H9 (cell line): ENCODE measurements at regions not wholly inside any gene's neighbourhood (a gene's known extent, or its start where the extent isn't known, plus 50 kb on each side); places are given as distances from the start of the nearest gene placed in this dataset.
"Not testable (repeated sequence)": the region's sequence is repeated elsewhere in the genome, so short reads cannot be mapped to it uniquely, and the experiment has no call there.

Source experiments
- DNase-seq: peaks from one replicate; pipeline ENCODE4 v3.0.0-alpha.2; 2017
- H2AFZ ChIP-seq: one replicate; pipeline ENCODE4 v1.6.1; 2013; ENCODE audit warnings: mild to moderate bottlenecking, low read length, control low read depth, moderate library complexity
- H2AK5ac ChIP-seq: 2 replicates; pipeline ENCODE4 v1.6.1; 2013; ENCODE audit warnings: low read length, control low read depth, mixed read lengths; ENCODE audit not compliant: insufficient read length
- H2BK120ac ChIP-seq: one replicate; pipeline ENCODE4 v1.6.1; 2013; ENCODE audit warnings: low read depth, mild to moderate bottlenecking, low read length, control low read depth, inconsistent platforms; ENCODE audit not compliant: poor library complexity, severe bottlenecking
- H2BK12ac ChIP-seq: 2 replicates; pipeline ENCODE4 v1.6.1; 2013; ENCODE audit warnings: low read length, control low read depth, mixed read lengths, low read depth; ENCODE audit not compliant: insufficient read length
- H2BK15ac ChIP-seq: 2 replicates; pipeline ENCODE4 v1.6.1; 2013; ENCODE audit warnings: low read depth, low read length, control low read depth
- H2BK20ac ChIP-seq: one replicate; pipeline ENCODE4 v1.6.1; 2013; ENCODE audit warnings: low read depth, mild to moderate bottlenecking, low read length, control low read depth, inconsistent platforms; ENCODE audit not compliant: poor library complexity, severe bottlenecking
- H2BK5ac ChIP-seq: 2 replicates; pipeline ENCODE4 v1.6.1; 2013; ENCODE audit warnings: low read length, control low read depth, mixed read lengths; ENCODE audit not compliant: insufficient read length
- H3K14ac ChIP-seq: 2 replicates; pipeline ENCODE4 v1.6.1; 2013; ENCODE audit warnings: low read length, control low read depth; ENCODE audit not compliant: insufficient read depth
- H3K18ac ChIP-seq: 2 replicates; pipeline ENCODE4 v1.6.1; 2013; ENCODE audit warnings: low read depth, mild to moderate bottlenecking, mixed read lengths, low read length, control low read depth; ENCODE audit not compliant: insufficient read length
- H3K23ac ChIP-seq: 2 replicates; pipeline ENCODE4 v1.6.1; 2013; ENCODE audit warnings: low read length, control low read depth, mixed read lengths, low read depth; ENCODE audit not compliant: insufficient read length
- H3K23me2 ChIP-seq: 2 replicates; pipeline ENCODE4 v1.6.1; 2013; ENCODE audit warnings: low read depth, mild to moderate bottlenecking, mixed read lengths, low read length, control low read depth; ENCODE audit not compliant: insufficient read length, poor library complexity, severe bottlenecking
- H3K27ac ChIP-seq: 2 replicates; pipeline ENCODE4 v1.5.1; 2013; ENCODE audit warnings: low read length, control low read depth, mixed read lengths, low read depth; ENCODE audit not compliant: insufficient read length
- H3K27me3 ChIP-seq: 2 replicates; pipeline ENCODE4 v1.6.1; 2013; ENCODE audit warnings: low read length, control low read depth, inconsistent platforms; ENCODE audit not compliant: insufficient read depth
- H3K4ac ChIP-seq: 2 replicates; pipeline ENCODE4 v1.6.1; 2013; ENCODE audit warnings: low read depth, mild to moderate bottlenecking, control low read depth, inconsistent platforms, low read length, moderate library complexity
- H3K4me1 ChIP-seq: 2 replicates; pipeline ENCODE4 v1.6.1; 2013; ENCODE audit warnings: low read length, control low read depth, inconsistent platforms; ENCODE audit not compliant: insufficient read depth
- H3K4me2 ChIP-seq: 2 replicates; pipeline ENCODE4 v1.6.1; 2013; ENCODE audit warnings: low read length, control low read depth, mixed read lengths; ENCODE audit not compliant: insufficient read length, insufficient read depth
- H3K56ac ChIP-seq: 2 replicates; pipeline ENCODE4 v1.6.1; 2013; ENCODE audit warnings: low read depth, mild to moderate bottlenecking, mixed read lengths, low read length, control low read depth; ENCODE audit not compliant: insufficient read length
- H3K79me1 ChIP-seq: 2 replicates; pipeline ENCODE4 v1.6.1; 2013; ENCODE audit warnings: low read depth, mild to moderate bottlenecking, moderate library complexity, low read length, control low read depth, inconsistent platforms; ENCODE audit not compliant: insufficient read depth, poor library complexity, severe bottlenecking
- H3K79me2 ChIP-seq: 2 replicates; pipeline ENCODE4 v1.6.1; 2013; ENCODE audit warnings: low read length, control low read depth, inconsistent platforms; ENCODE audit not compliant: insufficient read depth
- H3K9ac ChIP-seq: 2 replicates; pipeline ENCODE4 v1.6.1; 2013; ENCODE audit warnings: low read length, control low read depth, mixed read lengths; ENCODE audit not compliant: insufficient read length; ENCODE audit errors: extremely low read depth
- H3K9me3 ChIP-seq: one replicate; pipeline ENCODE4 v1.6.1; 2013; ENCODE audit warnings: low read depth, low read length, inconsistent platforms; ENCODE audit not compliant: control insufficient read depth
- H3T11ph ChIP-seq: one replicate; pipeline ENCODE4 v1.6.1; 2013; ENCODE audit warnings: mild to moderate bottlenecking, low read length, control low read depth, inconsistent platforms
- H4K20me1 ChIP-seq: one replicate; pipeline ENCODE4 v1.6.1; 2013; ENCODE audit not compliant: control insufficient read depth, insufficient read length, insufficient read depth
- H4K5ac ChIP-seq: 2 replicates; pipeline ENCODE4 v1.6.1; 2013; ENCODE audit warnings: low read depth, mild to moderate bottlenecking, mixed read lengths, low read length, control low read depth; ENCODE audit not compliant: insufficient read length
- H4K8ac ChIP-seq: replicated peaks from 2 replicates; pipeline ENCODE4 v1.6.1; 2013; ENCODE audit warnings: low read length, control low read depth, mixed read lengths, low read depth; ENCODE audit not compliant: insufficient read length
- H4K91ac ChIP-seq: 2 replicates; pipeline ENCODE4 v1.6.1; 2013; ENCODE audit warnings: low read depth, mild to moderate bottlenecking, moderate library complexity, mixed read lengths, low read length, control low read depth; ENCODE audit not compliant: insufficient read length
- H3K27ac Mint-ChIP-seq, 3 experiments: 2 replicates in 2 of 3; 3 replicates in 1 of 3; pipeline ENCODE4 v1.8.0; 2020 to 2021; ENCODE audit warnings: mixed read lengths in 3 of 3, mild to moderate bottlenecking in 1 of 3, moderate library complexity in 1 of 3
- H3K27me3 Mint-ChIP-seq: 2 replicates; pipeline ENCODE4 v1.8.0; 2021; ENCODE audit warnings: low read depth, mild to moderate bottlenecking, moderate library complexity, mixed read lengths
- H3K36me3 Mint-ChIP-seq, 3 experiments: 2 replicates in 2 of 3; 3 replicates in 1 of 3; pipeline ENCODE4 v1.8.0; 2020 to 2021; ENCODE audit warnings: low read depth in 3 of 3, mixed read lengths in 3 of 3; ENCODE audit not compliant: insufficient read depth in 1 of 3
- H3K4me1 Mint-ChIP-seq, 2 experiments: 2 replicates each; pipeline ENCODE4 v1.8.0; 2020; ENCODE audit warnings: mixed read lengths in 2 of 2
- H3K4me3 Mint-ChIP-seq, 2 experiments: 2 replicates in 1 of 2; 3 replicates in 1 of 2; pipeline ENCODE4 v1.8.0; 2020 to 2021; ENCODE audit warnings: mild to moderate bottlenecking in 2 of 2, mixed read lengths in 2 of 2, moderate library complexity in 1 of 2
- H3K9me3 Mint-ChIP-seq, 2 experiments: 2 replicates in 1 of 2; 3 replicates in 1 of 2; pipeline ENCODE4 v1.8.0; 2020; ENCODE audit warnings: mild to moderate bottlenecking in 2 of 2, mixed read lengths in 2 of 2, moderate library complexity in 1 of 2
- WGBS: extraction: QIAGEN DNeasy Blood & Tissue Kit; methylation state at CpG from one replicate; pipeline ENCODE4 v1.1.7; 2013; ENCODE audit warnings: missing lambda C conversion rate, low lambda C conversion rate, mixed read lengths; ENCODE audit not compliant: insufficient read length; ENCODE audit errors: extremely low coverage; 5-methylcytosine and 5-hydroxymethylcytosine counted together

DNA sequence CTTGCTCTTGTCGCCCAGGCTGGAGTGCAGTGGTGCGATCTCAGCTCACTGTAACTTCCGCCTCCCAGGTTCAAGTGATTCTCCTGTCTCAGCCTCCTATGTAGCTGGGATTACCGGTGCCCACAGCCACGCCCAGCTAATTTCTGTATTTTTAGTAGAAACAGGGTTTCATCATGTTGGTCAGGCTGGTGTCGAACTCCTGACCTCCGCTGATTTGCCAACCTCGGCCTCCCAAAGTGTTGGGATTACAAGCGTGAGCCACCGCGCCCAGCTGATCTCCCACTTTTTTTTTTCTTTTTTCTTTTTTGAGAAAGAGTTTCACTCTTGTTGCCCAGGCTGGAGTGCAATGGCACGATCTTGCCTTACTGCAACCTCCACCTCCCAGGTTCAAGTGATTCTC lies 517.9 kb downstream of the KCNJ18 start:
- Mint-ChIP-seq H3K36me3 (peaks cover 4 to 12% (median 6%) of the 10 kb centered on the region in 3 experiments; a peak in 5 of 7 replicates), H3K9me3 (peaks cover 86 to 90% of the 10 kb centered on the region in 2 experiments)
- H4K20me1 ChIP-seq, H3K4me3 Mint-ChIP-seq, H2BK120ac ChIP-seq, H3K79me2 ChIP-seq, H3K27ac Mint-ChIP-seq, H3K27me3 Mint-ChIP-seq, H4K5ac ChIP-seq, H3K27ac ChIP-seq, H3K4me1 Mint-ChIP-seq, H4K91ac ChIP-seq, H2BK20ac ChIP-seq, H3K56ac ChIP-seq, H3K4me1 ChIP-seq, H3K23ac ChIP-seq, H2BK15ac ChIP-seq, H2BK5ac ChIP-seq, DNase-seq, H3K4ac ChIP-seq, H3K4me2 ChIP-seq, H2AK5ac ChIP-seq, H3K9me3 ChIP-seq, H2AFZ ChIP-seq, H3K18ac ChIP-seq, H3K9ac ChIP-seq, H3K79me1 ChIP-seq, H3T11ph ChIP-seq, H3K14ac ChIP-seq, H4K8ac ChIP-seq, H3K23me2 ChIP-seq, H3K27me3 ChIP-seq, H2BK12ac ChIP-seq: not testable (repeated sequence)
- WGBS, result no CpG with 5 or more reads among the region's 12 CpGs

DNA sequence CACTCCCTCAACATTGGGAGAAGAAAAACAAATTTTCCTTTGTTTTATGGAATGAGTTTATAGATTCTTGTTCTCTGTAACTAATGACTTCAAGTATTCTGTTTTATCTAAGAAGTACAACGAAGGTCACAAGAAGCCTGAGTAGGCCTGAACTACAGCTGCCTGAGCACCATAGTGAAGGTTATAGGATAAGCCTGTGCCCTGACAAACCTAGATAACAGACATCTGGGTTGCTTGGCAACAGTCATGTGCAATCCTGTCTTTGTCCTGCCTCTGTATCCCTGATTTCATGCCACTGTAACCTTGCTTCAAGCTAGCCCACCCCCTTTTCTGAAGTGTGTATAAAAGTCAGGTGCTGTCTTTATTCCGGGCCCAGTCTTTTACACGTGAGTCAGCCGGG lies 520.8 kb downstream of the KCNJ18 start:
- not testable (repeated sequence) for H4K8ac ChIP-seq

More for the DNA sequence above, 520.8 kb downstream of the KCNJ18 start:
- H3T11ph ChIP-seq, H2BK12ac ChIP-seq, H3K9ac ChIP-seq, H2AFZ ChIP-seq, H3K4me1 Mint-ChIP-seq, H2BK15ac ChIP-seq, H3K4me1 ChIP-seq, H2BK20ac ChIP-seq, H4K20me1 ChIP-seq, H3K9me3 ChIP-seq, H3K4ac ChIP-seq, H3K36me3 Mint-ChIP-seq, H3K23me2 ChIP-seq, H4K91ac ChIP-seq, H3K4me3 Mint-ChIP-seq, H3K4me2 ChIP-seq, H4K5ac ChIP-seq, H2AK5ac ChIP-seq, H2BK5ac ChIP-seq, H3K27ac ChIP-seq, H3K23ac ChIP-seq, H3K27ac Mint-ChIP-seq, H3K79me2 ChIP-seq, H3K18ac ChIP-seq, H3K27me3 ChIP-seq, H3K79me1 ChIP-seq, H2BK120ac ChIP-seq, DNase-seq, H3K56ac ChIP-seq, H3K27me3 Mint-ChIP-seq, H3K14ac ChIP-seq: not testable (repeated sequence)
- WGBS, result no CpG with 5 or more reads among the region's 4 CpGs
- H3K9me3 Mint-ChIP-seq, result peaks cover 83 to 86% of the 10 kb centered on the region in 2 experiments
